ENCODE measurements at regions not wholly inside any gene's neighbourhood (a gene's known extent, or its start where the extent isn't known, plus 50 kb on each side); places are given as distances from the start of the nearest gene placed in this dataset.
A peak's percentile ranks its signal among the peaks of the same experiment; 100 is the strongest.

DNA sequence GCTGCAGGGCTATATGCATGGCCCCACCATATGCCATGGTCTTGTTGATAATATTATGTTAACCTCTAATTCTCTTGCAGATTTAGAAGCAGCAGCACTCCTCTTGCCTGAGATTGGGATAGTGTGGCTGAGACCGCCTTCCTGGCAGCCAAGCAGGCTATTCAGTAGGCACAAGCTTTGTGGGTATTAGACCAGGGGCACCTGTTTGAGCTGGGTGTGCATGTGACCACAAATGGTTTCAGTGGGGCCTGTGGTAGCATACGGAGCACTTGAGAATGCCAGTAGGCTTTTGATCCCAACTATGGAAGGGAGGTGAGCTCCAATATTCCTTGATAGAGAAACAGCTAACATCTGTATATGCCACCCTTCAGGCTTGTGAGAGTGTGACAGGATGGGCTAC lies 625.1 kb upstream of the NUDT12 start:
- Histone ChIP-seq H3K4me1 (no peaks in the 10 kb centered on the region), H3K9me3 (no peaks in the 10 kb centered on the region), H3K4me3 (no peak overlapping the region), H3K27ac (no peak overlapping the region), H3K36me3 (no peaks in the 10 kb centered on the region), H3K27me3 (no peaks in the 10 kb centered on the region)
- WGBS (ENCODE audit: insufficient coverage, low coverage, low lambda C conversion rate, missing lambda C conversion rate) = 100% methylated on average over 1 of the region's 2 CpGs
- intact Hi-C loops (cut with DNase I) = loop anchor here in 1 of 2 donors (10.0 kb wide), 1 partner anchor 603 kb away; no protein-coding TSS in a partner anchor
- DNase-seq = no peak
- ATAC-seq = no peak
- no peak for TF ChIP-seq POLR2A (IDR thresholded peaks at IDR 0.05)
- TF ChIP-seq, protein P1, sequence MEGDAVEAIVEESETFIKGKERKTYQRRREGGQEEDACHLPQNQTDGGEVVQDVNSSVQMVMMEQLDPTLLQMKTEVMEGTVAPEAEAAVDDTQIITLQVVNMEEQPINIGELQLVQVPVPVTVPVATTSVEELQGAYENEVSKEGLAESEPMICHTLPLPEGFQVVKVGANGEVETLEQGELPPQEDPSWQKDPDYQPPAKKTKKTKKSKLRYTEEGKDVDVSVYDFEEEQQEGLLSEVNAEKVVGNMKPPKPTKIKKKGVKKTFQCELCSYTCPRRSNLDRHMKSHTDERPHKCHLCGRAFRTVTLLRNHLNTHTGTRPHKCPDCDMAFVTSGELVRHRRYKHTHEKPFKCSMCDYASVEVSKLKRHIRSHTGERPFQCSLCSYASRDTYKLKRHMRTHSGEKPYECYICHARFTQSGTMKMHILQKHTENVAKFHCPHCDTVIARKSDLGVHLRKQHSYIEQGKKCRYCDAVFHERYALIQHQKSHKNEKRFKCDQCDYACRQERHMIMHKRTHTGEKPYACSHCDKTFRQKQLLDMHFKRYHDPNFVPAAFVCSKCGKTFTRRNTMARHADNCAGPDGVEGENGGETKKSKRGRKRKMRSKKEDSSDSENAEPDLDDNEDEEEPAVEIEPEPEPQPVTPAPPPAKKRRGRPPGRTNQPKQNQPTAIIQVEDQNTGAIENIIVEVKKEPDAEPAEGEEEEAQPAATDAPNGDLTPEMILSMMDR (IDR thresholded peaks at IDR 0.05) = no peak

DNA sequence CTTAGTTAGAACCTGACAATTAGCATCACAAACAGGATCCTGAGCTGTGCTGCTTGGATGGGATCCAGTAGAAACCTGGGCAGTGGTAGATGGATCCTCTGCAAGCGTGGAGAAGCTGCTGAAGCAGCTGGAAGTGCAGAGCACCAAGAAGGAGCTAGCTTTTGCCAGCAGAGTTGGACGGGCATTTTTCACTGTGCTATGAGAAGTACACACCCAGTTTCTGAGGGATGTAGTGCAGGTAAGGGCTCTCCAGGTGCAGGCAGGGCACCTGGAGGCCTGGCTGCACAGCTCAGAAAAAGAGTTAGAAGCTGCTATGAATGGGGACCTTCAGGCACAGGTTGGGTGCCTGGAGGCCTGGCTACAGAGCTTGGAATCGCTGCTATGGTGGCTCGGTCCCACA lies 623.9 kb upstream of the NUDT12 start:
- no peaks in the 10 kb centered on the region for H3K9me3 ChIP-seq
- H3K4me3 ChIP-seq = no peak overlapping the region
- no peak overlapping the region for H3K27ac ChIP-seq
- H3K27me3 ChIP-seq = no peaks in the 10 kb centered on the region
- no peaks in the 10 kb centered on the region for H3K4me1 ChIP-seq
- DNase-seq (no peak), ATAC-seq (no peak)
- intact Hi-C loops (cut with DNase I) = loop anchor here in 1 of 2 donors (10.0 kb wide), 1 partner anchor 602 kb away; no protein-coding TSS in a partner anchor
- no peaks in the 10 kb centered on the region for H3K36me3 ChIP-seq
- 40% methylated on average over 2 of the region's 4 CpGs for WGBS (ENCODE audit: insufficient coverage, low coverage, low lambda C conversion rate, missing lambda C conversion rate)
- TF ChIP-seq POLR2A (IDR thresholded peaks at IDR 0.05) = no peak
- TF ChIP-seq, protein P1 (IDR thresholded peaks at IDR 0.05) = no peak

DNA sequence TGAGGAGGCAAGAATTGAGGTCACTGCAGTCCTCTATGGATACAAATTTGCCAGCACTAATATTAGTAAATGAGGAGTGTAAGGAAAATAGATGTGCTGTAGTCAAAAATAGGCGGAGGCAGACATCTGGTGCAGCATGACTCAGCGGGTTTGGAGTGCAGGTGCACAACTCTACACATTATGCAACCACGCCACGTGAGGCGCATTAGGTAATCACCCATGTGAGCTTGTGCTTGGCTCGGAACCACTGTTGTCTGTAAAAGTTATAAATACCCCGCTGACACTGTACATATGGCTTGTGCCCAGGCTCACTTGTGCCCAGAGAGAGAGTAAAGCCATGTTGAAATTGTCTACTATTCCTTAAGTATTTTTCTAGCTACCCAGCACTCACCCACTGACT lies 623.5 kb upstream of the NUDT12 start:
- H3K9me3 ChIP-seq = no peaks in the 10 kb centered on the region
- H3K27ac ChIP-seq = no peak overlapping the region
- ATAC-seq (peak; percentile 66 to 81 (median 72)), DNase-seq (peak; percentile 46 to 67 (median 50))
- no peaks in the 10 kb centered on the region for H3K27me3 ChIP-seq
- H3K4me3 ChIP-seq = no peak overlapping the region
- TF ChIP-seq, protein P1 (IDR thresholded peaks at IDR 0.05) = no peak
- TF ChIP-seq POLR2A (IDR thresholded peaks at IDR 0.05) = no peak
- no peaks in the 10 kb centered on the region for H3K4me1 ChIP-seq
- no peaks in the 10 kb centered on the region for H3K36me3 ChIP-seq
- intact Hi-C loops (cut with DNase I) = loop anchor here in 1 of 2 donors (10.0 kb wide), 1 partner anchor 601 kb away; no protein-coding TSS in a partner anchor
- 38% methylated on average over 7 of the region's 7 CpGs for WGBS (ENCODE audit: insufficient coverage, low coverage, low lambda C conversion rate, missing lambda C conversion rate)

DNA sequence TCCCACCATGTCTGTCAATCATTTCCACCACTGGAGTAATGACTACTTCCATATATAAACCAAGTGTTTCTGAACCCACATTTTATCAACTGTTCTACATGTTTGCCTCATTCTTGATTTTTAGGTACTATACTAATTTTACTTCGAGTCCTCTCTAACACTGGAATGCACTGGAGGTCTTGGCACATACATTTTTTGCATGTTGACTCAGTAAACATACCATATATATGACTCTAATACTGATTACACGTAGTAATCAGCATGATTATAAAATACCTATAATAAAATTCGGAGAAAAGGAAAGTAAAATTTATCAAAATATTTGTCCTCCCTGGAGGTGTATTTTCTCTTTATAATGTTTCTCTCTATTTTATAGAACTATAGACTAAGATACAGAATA lies 621.7 kb upstream of the NUDT12 start:
- ATAC-seq = no peak
- intact Hi-C loops (cut with DNase I) = loop anchor here in 1 of 2 donors (10.0 kb wide), 1 partner anchor 599 kb away; no protein-coding TSS in a partner anchor

More for the DNA sequence above, 621.7 kb upstream of the NUDT12 start:
- H3K27me3 ChIP-seq = no peaks in the 10 kb centered on the region
- WGBS (ENCODE audit: insufficient coverage, low coverage, low lambda C conversion rate, missing lambda C conversion rate) = 55% methylated on average over 3 of the region's 3 CpGs
- H3K27ac ChIP-seq = no peak overlapping the region
- no peak overlapping the region for H3K4me3 ChIP-seq
- H3K4me1 ChIP-seq = no peaks in the 10 kb centered on the region
- no peak for TF ChIP-seq POLR2A (IDR thresholded peaks at IDR 0.05)
- TF ChIP-seq, protein P1 (IDR thresholded peaks at IDR 0.05) = no peak
- DNase-seq = no peak
- H3K9me3 ChIP-seq = no peaks in the 10 kb centered on the region
- H3K36me3 ChIP-seq = no peaks in the 10 kb centered on the region

Measured in right lobe of liver (tissue), 6 donors.